Endothelial cell of umbilical vein (primary cell): ENCODE measurements at regions not wholly inside any gene's neighbourhood (a gene's known extent, or its start where the extent isn't known, plus 50 kb on each side); places are given as distances from the start of the nearest gene placed in this dataset.
"Not testable (repeated sequence)": the region's sequence is repeated elsewhere in the genome, so short reads cannot be mapped to it uniquely, and the experiment has no call there.

Source experiments
- BruUV-seq: library from RNA; stranded (reverse); fragments of 400-500 nt; replicated peaks from 2 replicates; lab custom pipeline; 2021; lab: Mats Ljungman, UMichigan
- CTCF ChIA-PET: fragments of 300-600, 350-600 bp; sonication (Branson Sonifier 250); formaldehyde crosslinking; loops from one replicate; lab custom pipeline; 2021; ENCODE audit warnings: antibody characterized with exemption, inconsistent platforms; lab: Charles Lee
- POLR2A ChIA-PET: fragments of 300-600, 350-600 bp; sonication (Branson Sonifier 250); formaldehyde crosslinking; loops from one replicate; lab custom pipeline; 2021; ENCODE audit warnings: antibody characterized with exemption, inconsistent platforms; lab: Charles Lee
- DNase-seq: peaks from one replicate; pipeline ENCODE4 v3.0.0-alpha.2; 2011; ENCODE audit warnings: low read depth, low spot score
- FAIRE-seq: peaks from 2 replicates; lab custom pipeline; 2011; peaks lifted over from hg19 to GRCh38; lab: Jason Lieb, UNC
- H2AFZ ChIP-seq: 2 replicates; pipeline ENCODE4 v1.6.0; 2012; ENCODE audit warnings: low read depth, low read length, control low read depth, inconsistent platforms
- H3K27ac ChIP-seq: 2 replicates; pipeline ENCODE4 v1.5.1; 2011; ENCODE audit warnings: low read depth, mild to moderate bottlenecking, control low read depth, low read length, moderate library complexity; ENCODE audit not compliant: insufficient read depth
- H3K27me3 ChIP-seq, 2 experiments: 2 replicates each; pipeline versions ENCODE4 v1.6.0 to v1.6.1; 2011; ENCODE audit warnings: low read length in 2 of 2, mixed read lengths in 1 of 2; ENCODE audit not compliant: control insufficient read depth in 2 of 2, insufficient read depth in 2 of 2
- H3K36me3 ChIP-seq, 2 experiments: 2 replicates in 1 of 2; 3 replicates in 1 of 2; pipeline ENCODE4 v1.5.1; 2011; ENCODE audit warnings: low read length in 2 of 2, mild to moderate bottlenecking in 1 of 2, moderate library complexity in 1 of 2; ENCODE audit not compliant: control insufficient read depth in 2 of 2, insufficient read depth in 2 of 2; ENCODE audit errors: extremely low read depth in 1 of 2
- H3K4me1 ChIP-seq: 3 replicates; pipeline ENCODE4 v1.5.1; 2011; ENCODE audit warnings: mild to moderate bottlenecking, low read length; ENCODE audit not compliant: control insufficient read depth, insufficient read depth; ENCODE audit errors: extremely low read depth
- H3K4me2 ChIP-seq: 2 replicates; pipeline ENCODE4 v1.6.1; 2011; ENCODE audit warnings: low read length, control low read depth, mixed read lengths; ENCODE audit not compliant: insufficient read depth
- H3K4me3 ChIP-seq, 3 experiments: fragments of 200-600 bp in 1 of 3; sonication (generic), shearing (Covaris generic) in 1 of 3; replicated peaks in 1 of 3; 2 replicates each; pipeline ENCODE4 v1.5.1; 2011 to 2016; ENCODE audit warnings: control low read depth in 3 of 3, low read length in 3 of 3, mild to moderate bottlenecking in 2 of 3, inconsistent platforms in 1 of 3, low read depth in 1 of 3, moderate library complexity in 1 of 3; ENCODE audit not compliant: insufficient read depth in 1 of 3
- H3K79me2 ChIP-seq: 2 replicates; pipeline ENCODE4 v1.6.0; 2012; ENCODE audit warnings: low read length, inconsistent platforms; ENCODE audit not compliant: control insufficient read depth, insufficient read depth
- H3K9ac ChIP-seq: replicated peaks from 2 replicates; pipeline ENCODE3; 2011; ENCODE audit warnings: low read length, control low read depth; ENCODE audit not compliant: insufficient read depth; ENCODE audit errors: extremely low read depth
- H3K9me1 ChIP-seq: replicated peaks from 3 replicates; pipeline ENCODE4 v1.6.0; 2011; ENCODE audit warnings: mild to moderate bottlenecking, low read length; ENCODE audit not compliant: control insufficient read depth, insufficient read depth; ENCODE audit errors: extremely low read depth
- H3K9me3 ChIP-seq: replicated peaks from 2 replicates; pipeline ENCODE4 v1.5.1; 2012; ENCODE audit warnings: low read length, inconsistent platforms; ENCODE audit not compliant: control insufficient read depth, insufficient read depth
- H4K20me1 ChIP-seq: replicated peaks from 2 replicates; pipeline ENCODE3; 2011; ENCODE audit warnings: mild to moderate bottlenecking, low read length; ENCODE audit not compliant: control insufficient read depth, insufficient read depth; ENCODE audit errors: extremely low read depth
- EZH2 ChIP-seq: IDR thresholded peaks from 2 replicates; pipeline ENCODE4 v1.6.1; 2012; ENCODE audit warnings: borderline replicate concordance, low read depth, mild to moderate bottlenecking, moderate library complexity, low read length, inconsistent platforms; ENCODE audit not compliant: severe bottlenecking
- FOS ChIP-seq: IDR thresholded peaks from 2 replicates; pipeline ENCODE4 v1.6.1; 2011; ENCODE audit warnings: mild to moderate bottlenecking, low read length, moderate library complexity, borderline replicate concordance; ENCODE audit not compliant: insufficient read depth
- GATA2 ChIP-seq: IDR thresholded peaks from 2 replicates; pipeline ENCODE4 v1.7.0; 2011; ENCODE audit warnings: low read depth, mild to moderate bottlenecking, moderate library complexity, mixed read lengths, low read length; ENCODE audit not compliant: insufficient read length, insufficient read depth
- JUN ChIP-seq: IDR thresholded peaks from 2 replicates; pipeline ENCODE4 v1.6.1; 2011; ENCODE audit warnings: borderline replicate concordance, low read depth; ENCODE audit not compliant: insufficient read length, insufficient read depth
- MYC ChIP-seq: IDR thresholded peaks from one replicate; pipeline ENCODE4 v1.6.1; 2011; ENCODE audit warnings: mild to moderate bottlenecking, low read depth, low read length
- POLR2A ChIP-seq: IDR thresholded peaks from 2 replicates; pipeline ENCODE4 v1.6.1; 2012; ENCODE audit warnings: low read depth, mild to moderate bottlenecking, control low read depth, low read length
- POLR2AphosphoS5 ChIP-seq: IDR thresholded peaks from 2 replicates; pipeline ENCODE4 v1.6.1; 2012; ENCODE audit warnings: low read depth, mild to moderate bottlenecking, control low read depth, low read length, moderate library complexity; ENCODE audit not compliant: insufficient read depth
- dilution Hi-C: fragments of 300-500 bp; cut with MboI; formaldehyde crosslinking; loops from one replicate; pipeline ENCODE4 v1.15.0; 2019; ENCODE audit warnings: low sequenced_read_pairs; ENCODE audit not compliant: extremely low pct_ligation_motif_present
- intact Hi-C: fragments of 100-400 bp; cut with micrococcal nuclease; formaldehyde crosslinking; loops from one replicate; pipeline ENCODE4 v1.10.0; 2022
- TF ChIP-seq, protein P1 (sequence below): IDR thresholded peaks from 2 replicates; pipeline ENCODE4 v1.6.1; 2011; ENCODE audit not compliant: insufficient read depth, insufficient read length
- TF ChIP-seq, protein P2 (sequence below), 2 donors: IDR thresholded peaks; 1 replicate in 1 of 2; 2 replicates in 1 of 2; pipeline ENCODE4 v1.5.1; 2011; ENCODE audit warnings: low read length in 2 of 2, mild to moderate bottlenecking in 2 of 2, moderate library complexity in 2 of 2, control low read depth in 1 of 2, inconsistent platforms in 1 of 2, low read depth in 1 of 2; ENCODE audit not compliant: insufficient read depth in 1 of 2; ENCODE audit errors: extremely low read depth in 1 of 2

DNA sequence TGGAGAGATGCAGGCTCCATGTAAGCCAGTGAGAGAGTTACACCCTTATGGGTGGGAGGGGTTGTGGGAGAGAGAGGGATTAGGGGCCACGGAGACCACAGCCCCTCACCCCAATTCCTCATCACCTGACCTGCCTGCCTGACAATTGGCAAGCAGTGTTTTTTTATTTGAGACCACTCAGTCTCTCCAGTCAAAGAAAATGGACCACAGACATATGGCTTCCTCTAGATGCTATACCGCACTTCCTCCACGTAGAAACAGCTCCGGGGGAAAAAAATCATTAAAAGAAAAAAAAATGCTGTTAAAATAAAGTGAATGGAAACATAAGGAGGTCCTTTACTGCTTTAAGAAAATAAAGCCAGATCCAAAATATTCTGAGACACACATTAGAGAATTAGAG lies 152.7 kb downstream of the MYLK4 start:
- intact Hi-C loops (no loop called here), dilution Hi-C loops (no loop called here)
- no peak for DNase-seq
- Histone ChIP-seq H3K36me3 (no peaks in the 10 kb centered on the region), H3K4me2 (no peak overlapping the region), H3K9me1 (no peaks in the 10 kb centered on the region), H3K79me2 (no peaks in the 10 kb centered on the region), H3K27ac (no peak overlapping the region), H3K4me1 (no peaks in the 10 kb centered on the region), H3K27me3 (no peaks in the 10 kb centered on the region), H3K4me3 (no peak overlapping the region), H2AFZ (no peak overlapping the region), H3K9ac (no peak overlapping the region), H3K9me3 (no peaks in the 10 kb centered on the region), H4K20me1 (no peaks in the 10 kb centered on the region)
- TF ChIP-seq, protein P1, sequence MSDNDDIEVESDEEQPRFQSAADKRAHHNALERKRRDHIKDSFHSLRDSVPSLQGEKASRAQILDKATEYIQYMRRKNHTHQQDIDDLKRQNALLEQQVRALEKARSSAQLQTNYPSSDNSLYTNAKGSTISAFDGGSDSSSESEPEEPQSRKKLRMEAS: no peak
- TF ChIP-seq, protein P2, sequence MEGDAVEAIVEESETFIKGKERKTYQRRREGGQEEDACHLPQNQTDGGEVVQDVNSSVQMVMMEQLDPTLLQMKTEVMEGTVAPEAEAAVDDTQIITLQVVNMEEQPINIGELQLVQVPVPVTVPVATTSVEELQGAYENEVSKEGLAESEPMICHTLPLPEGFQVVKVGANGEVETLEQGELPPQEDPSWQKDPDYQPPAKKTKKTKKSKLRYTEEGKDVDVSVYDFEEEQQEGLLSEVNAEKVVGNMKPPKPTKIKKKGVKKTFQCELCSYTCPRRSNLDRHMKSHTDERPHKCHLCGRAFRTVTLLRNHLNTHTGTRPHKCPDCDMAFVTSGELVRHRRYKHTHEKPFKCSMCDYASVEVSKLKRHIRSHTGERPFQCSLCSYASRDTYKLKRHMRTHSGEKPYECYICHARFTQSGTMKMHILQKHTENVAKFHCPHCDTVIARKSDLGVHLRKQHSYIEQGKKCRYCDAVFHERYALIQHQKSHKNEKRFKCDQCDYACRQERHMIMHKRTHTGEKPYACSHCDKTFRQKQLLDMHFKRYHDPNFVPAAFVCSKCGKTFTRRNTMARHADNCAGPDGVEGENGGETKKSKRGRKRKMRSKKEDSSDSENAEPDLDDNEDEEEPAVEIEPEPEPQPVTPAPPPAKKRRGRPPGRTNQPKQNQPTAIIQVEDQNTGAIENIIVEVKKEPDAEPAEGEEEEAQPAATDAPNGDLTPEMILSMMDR (IDR thresholded peaks at IDR 0.05; ENCODE audit: extremely low read depth in 1 of 2, insufficient read depth in 1 of 2, low read depth in 1 of 2, low read length in 2 of 2): no peak
- TF ChIP-seq MYC: no peak
- no peak for TF ChIP-seq EZH2
- no peak for TF ChIP-seq JUN
- TF ChIP-seq GATA2: no peak
- TF ChIP-seq POLR2AphosphoS5: no peak
- no peak for TF ChIP-seq FOS
- no peak for TF ChIP-seq POLR2A
- ChIA-PET POLR2A (no interaction called here), CTCF (no interaction called here)
- FAIRE-seq: no peak
- no TSS peak for BruUV-seq

DNA sequence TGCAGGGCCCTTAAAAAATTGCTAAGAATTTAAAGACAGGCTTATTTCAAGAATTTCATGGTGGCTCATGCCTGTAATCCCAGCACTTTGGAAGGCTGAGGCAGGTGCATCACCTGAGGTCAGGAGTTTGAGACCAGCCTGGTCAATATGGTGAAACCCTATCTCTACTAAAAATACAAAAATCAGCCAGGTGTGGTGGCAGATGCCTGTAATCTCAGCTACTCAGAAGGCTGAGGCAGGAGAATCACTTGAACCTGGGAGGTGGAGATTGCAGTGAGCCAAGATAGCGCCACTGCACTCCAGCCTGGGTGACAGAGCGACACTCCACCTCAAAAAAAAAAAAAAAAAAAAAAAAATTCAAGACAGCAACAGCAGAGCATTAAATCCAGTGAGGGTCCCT lies 153.3 kb downstream of the MYLK4 start:
- H3K27me3 ChIP-seq, H3K9me3 ChIP-seq, H3K4me2 ChIP-seq, FAIRE-seq, intact Hi-C loops, BruUV-seq, H4K20me1 ChIP-seq, H3K9ac ChIP-seq, H3K27ac ChIP-seq, dilution Hi-C loops, POLR2A ChIA-PET, H3K4me1 ChIP-seq, H3K79me2 ChIP-seq, H3K4me3 ChIP-seq, H3K9me1 ChIP-seq, H3K36me3 ChIP-seq, H2AFZ ChIP-seq, CTCF ChIA-PET, DNase-seq: not testable (repeated sequence)
